ENCODE measurements at regions not wholly inside any gene's neighbourhood (a gene's known extent, or its start where the extent isn't known, plus 50 kb on each side); places are given as distances from the start of the nearest gene placed in this dataset.

- DNase-seq (ENCODE audit: extremely low read depth, low read depth) = no peak
Observed at GRCh38 chr2:120849278-120849677, 113.6 kb downstream of the GLI2 start.

GRCh38 chr2:120850551-120850950 is 114.9 kb downstream of the GLI2 start:
- DNase-seq (ENCODE audit: extremely low read depth, low read depth) = no peak

- DNase-seq (ENCODE audit: extremely low read depth, low read depth) = no peak
Observed at GRCh38 chr2:120851116-120851773, 115.6 kb downstream of the GLI2 start.

- no peak for DNase-seq (ENCODE audit: extremely low read depth, low read depth)
Observed at GRCh38 chr2:120852200-120852815, 116.6 kb downstream of the GLI2 start.

GRCh38 chr2:120853306-120854013 is 117.8 kb downstream of the GLI2 start:
- DNase-seq (ENCODE audit: extremely low read depth, low read depth) = no peak

GRCh38 chr2:120854014-120854620 is 118.4 kb downstream of the GLI2 start:
- DNase-seq (ENCODE audit: extremely low read depth, low read depth) = no peak

GRCh38 chr2:120854766-120855530 is 119.3 kb downstream of the GLI2 start:
- no peak for DNase-seq (ENCODE audit: extremely low read depth, low read depth)

GRCh38 chr2:120855855-120856405 is 120.3 kb downstream of the GLI2 start:
- no peak for DNase-seq (ENCODE audit: extremely low read depth, low read depth)

GRCh38 chr2:120856421-120856862 is 120.8 kb downstream of the GLI2 start:
- DNase-seq (ENCODE audit: extremely low read depth, low read depth) = no peak

GRCh38 chr2:120857422-120857821 is 121.8 kb downstream of the GLI2 start:
- no peak for DNase-seq (ENCODE audit: extremely low read depth, low read depth)

- no peak for DNase-seq (ENCODE audit: extremely low read depth, low read depth)
Observed at GRCh38 chr2:120857931-120858330, 122.3 kb downstream of the GLI2 start.

GRCh38 chr2:120858361-120859106 is 122.9 kb downstream of the GLI2 start:
- DNase-seq (ENCODE audit: extremely low read depth, low read depth) = no peak

- no peak for DNase-seq (ENCODE audit: extremely low read depth, low read depth)
Observed at GRCh38 chr2:120859128-120859527, 123.5 kb downstream of the GLI2 start.

- no peak for DNase-seq (ENCODE audit: extremely low read depth, low read depth)
Observed at GRCh38 chr2:120859814-120860578, 124.3 kb downstream of the GLI2 start.

GRCh38 chr2:120860579-120860922 is 124.9 kb downstream of the GLI2 start:
- DNase-seq (ENCODE audit: extremely low read depth, low read depth) = no peak

- DNase-seq (ENCODE audit: extremely low read depth, low read depth) = no peak
Observed at GRCh38 chr2:120861191-120861575, 125.5 kb downstream of the GLI2 start.

- no peak for DNase-seq (ENCODE audit: extremely low read depth, low read depth)
Observed at GRCh38 chr2:120861576-120862191, 126.0 kb downstream of the GLI2 start.

- DNase-seq (ENCODE audit: extremely low read depth, low read depth) = no peak
Observed at GRCh38 chr2:120862201-120863060, 126.8 kb downstream of the GLI2 start.
